ENCODE measurements at regions not wholly inside any gene's neighbourhood (a gene's known extent, or its start where the extent isn't known, plus 50 kb on each side); places are given as distances from the start of the nearest gene placed in this dataset.

DNA sequence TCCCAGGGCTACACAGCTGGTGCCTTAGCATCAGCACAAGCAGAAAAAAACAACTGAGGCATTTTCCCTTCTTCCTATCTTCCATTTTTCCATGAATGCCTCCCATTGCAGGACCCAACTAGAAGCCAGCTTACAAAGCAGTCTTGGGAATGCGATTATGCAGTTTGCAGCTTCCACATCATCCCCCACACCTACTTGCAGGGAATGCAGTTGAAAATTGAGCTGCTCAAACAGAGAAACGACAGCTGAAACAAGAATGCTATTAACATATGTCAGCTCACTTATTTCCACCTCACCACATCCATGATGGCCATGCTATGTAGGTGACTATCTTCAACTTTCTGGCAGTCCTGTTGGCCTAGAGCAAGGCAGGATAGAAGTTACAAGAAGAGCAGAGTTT lies 150.6 kb upstream of the KCTD3 start:
- H3K4me3 Mint-ChIP-seq, result no peak overlapping the region
- Histone ChIP-seq H4K20me1 (ENCODE audit: low read depth) (no peaks in the 10 kb centered on the region), H3K36me3 (no peaks in the 10 kb centered on the region), H3K4me1 (no peaks in the 10 kb centered on the region), H3K9ac (no peak overlapping the region), H3K79me2 (ENCODE audit: low read depth) (no peaks in the 10 kb centered on the region), H3K27me3 (no peaks in the 10 kb centered on the region), H3K27ac (no peak overlapping the region), H3K9me3 (ENCODE audit: low read depth) (no peaks in the 10 kb centered on the region), H2AFZ (replicated peaks) (no peak overlapping the region), H3F3A (ENCODE audit: low read depth) (no peaks in the 10 kb centered on the region), H3K4me2 (no peak overlapping the region), H3K4me3 (no peak overlapping the region)
- TF ChIP-seq EZH2phosphoT487 (IDR thresholded peaks at IDR 0.05), result no peak
- no peak for TF ChIP-seq EZH2 (IDR thresholded peaks at IDR 0.05)
- TF ChIP-seq, protein P1, sequence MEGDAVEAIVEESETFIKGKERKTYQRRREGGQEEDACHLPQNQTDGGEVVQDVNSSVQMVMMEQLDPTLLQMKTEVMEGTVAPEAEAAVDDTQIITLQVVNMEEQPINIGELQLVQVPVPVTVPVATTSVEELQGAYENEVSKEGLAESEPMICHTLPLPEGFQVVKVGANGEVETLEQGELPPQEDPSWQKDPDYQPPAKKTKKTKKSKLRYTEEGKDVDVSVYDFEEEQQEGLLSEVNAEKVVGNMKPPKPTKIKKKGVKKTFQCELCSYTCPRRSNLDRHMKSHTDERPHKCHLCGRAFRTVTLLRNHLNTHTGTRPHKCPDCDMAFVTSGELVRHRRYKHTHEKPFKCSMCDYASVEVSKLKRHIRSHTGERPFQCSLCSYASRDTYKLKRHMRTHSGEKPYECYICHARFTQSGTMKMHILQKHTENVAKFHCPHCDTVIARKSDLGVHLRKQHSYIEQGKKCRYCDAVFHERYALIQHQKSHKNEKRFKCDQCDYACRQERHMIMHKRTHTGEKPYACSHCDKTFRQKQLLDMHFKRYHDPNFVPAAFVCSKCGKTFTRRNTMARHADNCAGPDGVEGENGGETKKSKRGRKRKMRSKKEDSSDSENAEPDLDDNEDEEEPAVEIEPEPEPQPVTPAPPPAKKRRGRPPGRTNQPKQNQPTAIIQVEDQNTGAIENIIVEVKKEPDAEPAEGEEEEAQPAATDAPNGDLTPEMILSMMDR (IDR thresholded peaks at IDR 0.05), result no peak
- peaks cover 2% of the 10 kb centered on the region for H3K27me3 Mint-ChIP-seq (ENCODE audit: insufficient read depth, low read depth)
- no peaks in the 10 kb centered on the region for H3K9me3 Mint-ChIP-seq
- no peak for DNase-seq (ENCODE audit: low spot score)
- H3K27ac Mint-ChIP-seq, result no peak overlapping the region
- no peaks in the 10 kb centered on the region for H3K36me3 Mint-ChIP-seq
- peaks cover 3% of the 10 kb centered on the region for H3K4me1 Mint-ChIP-seq

DNA sequence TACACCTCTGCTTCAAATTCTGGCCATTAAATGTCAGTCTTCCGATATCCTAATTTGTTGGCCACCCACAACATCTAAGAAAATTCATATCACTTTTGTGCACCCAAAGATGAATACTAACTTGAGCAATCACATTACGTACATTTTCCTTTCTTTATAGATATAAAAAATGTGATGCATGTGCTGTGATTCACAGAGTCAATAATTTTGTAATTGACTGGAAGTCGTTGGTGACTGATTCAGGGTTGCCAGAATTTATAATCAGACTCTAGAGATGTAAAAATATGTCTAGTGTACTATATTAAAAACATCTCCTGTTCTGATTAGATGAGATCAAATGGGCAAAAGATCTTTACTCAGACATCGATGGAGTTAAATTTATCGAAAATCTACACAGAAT lies 150.0 kb upstream of the KCTD3 start:
- Mint-ChIP-seq H3K4me1 (peaks cover 3% of the 10 kb centered on the region), H3K9me3 (no peaks in the 10 kb centered on the region), H3K27ac (no peak overlapping the region), H3K36me3 (no peaks in the 10 kb centered on the region), H3K4me3 (no peak overlapping the region), H3K27me3 (ENCODE audit: insufficient read depth, low read depth) (no peaks in the 10 kb centered on the region)
- Histone ChIP-seq H3K79me2 (ENCODE audit: low read depth) (no peaks in the 10 kb centered on the region), H3K4me3 (no peak overlapping the region), H3K27ac (no peak overlapping the region), H3K27me3 (no peaks in the 10 kb centered on the region), H3K9ac (no peak overlapping the region), H3K4me2 (no peak overlapping the region), H3K36me3 (no peaks in the 10 kb centered on the region), H3K4me1 (no peaks in the 10 kb centered on the region), H4K20me1 (ENCODE audit: low read depth) (no peaks in the 10 kb centered on the region), H3F3A (ENCODE audit: low read depth) (no peaks in the 10 kb centered on the region), H2AFZ (replicated peaks) (no peak overlapping the region), H3K9me3 (ENCODE audit: low read depth) (no peaks in the 10 kb centered on the region)
- TF ChIP-seq EZH2phosphoT487 (IDR thresholded peaks at IDR 0.05) (no peak), EZH2 (IDR thresholded peaks at IDR 0.05) (no peak)
- TF ChIP-seq, protein P1 (IDR thresholded peaks at IDR 0.05), result no peak
- no peak for DNase-seq (ENCODE audit: low spot score)

DNA sequence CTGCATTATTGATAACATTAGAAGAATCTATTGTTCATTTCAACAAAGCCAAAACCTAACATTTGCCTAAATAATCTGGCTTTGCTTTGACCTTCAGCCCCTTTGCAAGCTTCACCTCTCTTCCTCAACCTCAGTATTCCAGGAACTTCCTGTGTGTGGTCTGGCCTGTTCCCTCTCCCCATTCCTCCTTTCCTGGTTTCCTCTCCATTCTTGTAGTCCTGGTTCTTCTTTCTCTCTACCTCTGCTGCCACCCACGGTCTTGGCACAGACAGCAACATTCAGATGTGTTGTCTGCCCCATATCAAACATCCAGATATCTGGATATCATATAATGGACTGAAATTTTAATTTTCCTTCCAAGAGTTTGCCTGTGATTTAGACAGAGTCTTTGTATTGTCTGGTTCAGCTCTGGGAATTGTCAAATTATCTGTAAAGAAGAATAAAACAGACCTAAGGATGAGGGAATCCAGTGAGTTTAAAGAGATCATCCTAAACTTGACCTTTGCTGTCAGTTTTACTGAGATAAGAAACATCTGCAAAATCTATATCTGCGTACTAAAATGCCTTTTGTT lies 148.1 kb upstream of the KCTD3 start:
- Histone ChIP-seq H2AFZ (replicated peaks) (no peak overlapping the region), H3K4me2 (no peak overlapping the region), H3K27ac (no peak overlapping the region), H3K9ac (no peak overlapping the region), H3F3A (ENCODE audit: low read depth) (no peaks in the 10 kb centered on the region), H3K4me3 (no peak overlapping the region), H3K27me3 (no peaks in the 10 kb centered on the region), H3K79me2 (ENCODE audit: low read depth) (no peaks in the 10 kb centered on the region), H3K36me3 (no peaks in the 10 kb centered on the region), H3K4me1 (no peaks in the 10 kb centered on the region), H3K9me3 (ENCODE audit: low read depth) (no peaks in the 10 kb centered on the region), H4K20me1 (ENCODE audit: low read depth) (no peaks in the 10 kb centered on the region)
- TF ChIP-seq EZH2 (IDR thresholded peaks at IDR 0.05) (no peak), EZH2phosphoT487 (IDR thresholded peaks at IDR 0.05) (no peak)
- TF ChIP-seq, protein P1 (IDR thresholded peaks at IDR 0.05), result no peak
- H3K27me3 Mint-ChIP-seq (ENCODE audit: insufficient read depth, low read depth), result no peaks in the 10 kb centered on the region
- no peaks in the 10 kb centered on the region for H3K36me3 Mint-ChIP-seq
- peaks cover 10% of the 10 kb centered on the region for H3K4me1 Mint-ChIP-seq
- H3K4me3 Mint-ChIP-seq, result no peak overlapping the region
- DNase-seq (ENCODE audit: low spot score), result no peak
- no peak overlapping the region for H3K27ac Mint-ChIP-seq
- no peaks in the 10 kb centered on the region for H3K9me3 Mint-ChIP-seq
